Gastrocnemius medialis (tissue), 4 donors: ENCODE measurements at regions not wholly inside any gene's neighbourhood (a gene's known extent, or its start where the extent isn't known, plus 50 kb on each side); places are given as distances from the start of the nearest gene placed in this dataset.

ENCODE experiments used
- POLR2A ChIP-seq, 2 donors: fragments of 450-650 bp; IDR thresholded peaks; one replicate each; pipeline ENCODE4 v1.6.1; 2017; ENCODE audit warnings: antibody characterized with exemption in 2 of 2, mild to moderate bottlenecking in 2 of 2, moderate library complexity in 2 of 2
- TF ChIP-seq, protein P1 (sequence below), 5 experiments: fragments of 450-650 bp in 3 of 5; fragments of 200-600 bp in 2 of 5; sonication (generic) in 2 of 5; IDR thresholded peaks in 4 of 5; conservative IDR thresholded peaks in 1 of 5; 1 replicate in 4 of 5; 2 replicates in 1 of 5; pipeline ENCODE4 v1.5.1; 2016 to 2019; ENCODE audit warnings: antibody characterized with exemption in 5 of 5, mild to moderate bottlenecking in 3 of 5, moderate library complexity in 3 of 5

DNA sequence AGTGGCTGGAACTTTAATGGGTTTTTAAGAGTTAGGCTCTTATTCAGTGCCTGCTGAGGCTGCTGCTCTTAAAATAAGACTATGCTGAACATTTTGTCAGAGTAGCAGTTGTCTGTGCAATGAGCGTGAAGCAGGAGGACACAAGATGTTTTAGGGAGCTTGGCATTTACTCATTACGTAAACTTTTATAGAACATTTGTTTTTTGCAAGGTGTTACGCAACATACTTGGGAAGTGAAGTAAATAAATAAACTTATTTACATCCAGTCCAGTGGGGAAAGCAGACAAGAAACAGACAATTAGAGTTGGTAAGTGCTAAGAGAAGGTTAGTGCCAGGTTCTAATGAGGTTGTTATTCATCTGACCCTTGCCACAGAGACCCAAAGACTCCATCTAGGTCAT is 226.0 kb downstream of the HINT1 start:
- TF ChIP-seq, protein P1, sequence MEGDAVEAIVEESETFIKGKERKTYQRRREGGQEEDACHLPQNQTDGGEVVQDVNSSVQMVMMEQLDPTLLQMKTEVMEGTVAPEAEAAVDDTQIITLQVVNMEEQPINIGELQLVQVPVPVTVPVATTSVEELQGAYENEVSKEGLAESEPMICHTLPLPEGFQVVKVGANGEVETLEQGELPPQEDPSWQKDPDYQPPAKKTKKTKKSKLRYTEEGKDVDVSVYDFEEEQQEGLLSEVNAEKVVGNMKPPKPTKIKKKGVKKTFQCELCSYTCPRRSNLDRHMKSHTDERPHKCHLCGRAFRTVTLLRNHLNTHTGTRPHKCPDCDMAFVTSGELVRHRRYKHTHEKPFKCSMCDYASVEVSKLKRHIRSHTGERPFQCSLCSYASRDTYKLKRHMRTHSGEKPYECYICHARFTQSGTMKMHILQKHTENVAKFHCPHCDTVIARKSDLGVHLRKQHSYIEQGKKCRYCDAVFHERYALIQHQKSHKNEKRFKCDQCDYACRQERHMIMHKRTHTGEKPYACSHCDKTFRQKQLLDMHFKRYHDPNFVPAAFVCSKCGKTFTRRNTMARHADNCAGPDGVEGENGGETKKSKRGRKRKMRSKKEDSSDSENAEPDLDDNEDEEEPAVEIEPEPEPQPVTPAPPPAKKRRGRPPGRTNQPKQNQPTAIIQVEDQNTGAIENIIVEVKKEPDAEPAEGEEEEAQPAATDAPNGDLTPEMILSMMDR (IDR thresholded peaks at IDR 0.05 in 4 of 5, conservative IDR thresholded peaks at IDR 0.05 in 1 of 5): no peak
- no peak for TF ChIP-seq POLR2A (IDR thresholded peaks at IDR 0.05)
